ENCODE measurements at regions not wholly inside any gene's neighbourhood (a gene's known extent, or its start where the extent isn't known, plus 50 kb on each side); places are given as distances from the start of the nearest gene placed in this dataset.

DNA sequence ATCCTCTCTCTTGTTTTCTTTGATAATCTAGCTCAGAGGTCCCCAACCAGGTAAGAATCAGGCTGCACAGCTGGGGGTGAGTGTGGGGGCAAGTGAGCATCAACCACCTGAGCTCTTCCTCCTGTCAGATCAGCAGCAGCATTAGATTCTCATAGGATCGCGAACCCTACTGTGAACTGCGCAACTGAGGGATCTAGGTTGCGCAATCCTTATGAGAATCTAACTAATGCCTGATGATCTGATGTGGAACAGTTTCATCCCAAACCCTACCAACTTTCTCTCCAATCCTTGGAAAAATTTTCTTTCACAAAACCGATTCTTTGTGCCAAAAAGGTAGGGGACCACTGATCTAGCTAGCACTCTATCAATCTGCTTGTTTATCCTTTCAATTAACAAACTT lies 678.3 kb downstream of the CBLN2 start:
- DNase-seq, result no peak

DNA sequence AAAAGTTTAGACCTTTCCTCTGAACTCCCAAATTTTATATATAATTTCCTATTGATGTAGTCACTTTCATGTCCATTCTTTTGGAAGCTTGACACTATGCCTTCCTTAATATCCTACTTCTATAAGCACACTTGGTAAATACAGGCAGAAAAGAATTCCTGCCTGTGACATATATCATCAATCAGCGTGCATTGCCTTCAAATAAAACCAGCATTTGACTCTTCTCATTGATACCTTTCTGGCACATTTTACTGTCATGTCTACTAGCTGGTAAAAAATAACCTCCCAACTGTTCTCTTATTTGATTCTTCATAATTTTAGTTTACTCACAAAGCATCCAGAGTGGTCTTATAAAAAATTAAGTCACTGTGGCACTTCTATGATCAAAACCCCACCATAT lies 693.5 kb downstream of the CBLN2 start:
- DNase-seq, result no peak

DNA sequence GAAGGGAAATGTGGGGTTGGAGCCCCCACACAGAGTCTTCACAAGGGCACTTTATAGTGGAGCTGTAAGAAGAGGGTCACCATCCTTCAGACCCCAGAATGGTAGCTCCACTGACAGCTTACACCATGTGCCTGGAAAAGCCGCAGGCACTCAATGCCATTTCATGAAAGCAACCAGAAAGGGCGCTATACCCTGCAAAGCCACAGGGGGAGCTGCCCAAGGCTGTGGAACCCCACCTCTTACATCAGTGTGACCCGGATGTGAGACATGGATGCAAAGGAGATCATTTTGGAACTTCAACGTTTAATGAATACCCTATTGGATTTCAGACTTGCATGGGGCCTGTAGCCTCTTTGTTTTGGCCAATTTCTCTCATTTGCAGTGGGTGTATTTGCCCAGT lies 694.7 kb downstream of the CBLN2 start:
- no peak for DNase-seq

DNA sequence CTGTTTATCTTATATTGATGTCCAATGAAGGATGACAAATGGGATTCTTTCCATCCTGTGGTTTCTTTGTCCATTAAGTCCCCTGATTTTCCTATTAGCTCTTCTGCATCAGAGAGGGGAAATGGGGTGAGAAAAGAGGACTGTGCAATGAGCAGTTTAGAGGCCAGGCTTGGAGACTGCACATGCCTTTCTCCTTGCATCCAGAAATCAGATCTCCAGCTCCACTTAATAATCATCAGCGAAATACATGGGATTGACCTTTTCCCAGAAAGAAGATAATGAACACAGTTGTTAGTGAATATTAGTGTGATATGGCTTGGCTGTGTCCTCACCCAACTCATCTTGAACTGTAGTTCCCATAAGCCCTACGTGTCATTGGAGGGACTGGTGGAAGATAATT lies 697.4 kb downstream of the CBLN2 start:
- no peak for DNase-seq

DNA sequence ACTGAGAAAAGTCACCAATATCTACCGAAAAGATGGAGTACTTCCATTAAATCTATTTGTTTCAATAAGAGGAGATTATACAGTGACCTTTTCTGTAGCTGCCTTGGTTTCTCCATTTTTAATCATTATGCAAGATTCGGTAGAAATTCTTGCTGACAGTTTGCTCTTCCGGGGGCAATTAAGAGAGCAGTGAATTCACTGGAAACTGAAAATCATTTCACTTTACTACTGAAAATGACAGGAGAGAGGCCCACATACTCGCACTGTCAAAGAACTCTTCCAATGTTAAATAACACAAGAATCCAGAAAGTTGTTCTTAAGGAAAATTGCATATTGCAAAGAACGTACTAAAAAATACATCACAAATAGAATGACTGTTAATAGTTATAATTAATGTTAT lies 699.3 kb downstream of the CBLN2 start:
- no peak for DNase-seq

DNA sequence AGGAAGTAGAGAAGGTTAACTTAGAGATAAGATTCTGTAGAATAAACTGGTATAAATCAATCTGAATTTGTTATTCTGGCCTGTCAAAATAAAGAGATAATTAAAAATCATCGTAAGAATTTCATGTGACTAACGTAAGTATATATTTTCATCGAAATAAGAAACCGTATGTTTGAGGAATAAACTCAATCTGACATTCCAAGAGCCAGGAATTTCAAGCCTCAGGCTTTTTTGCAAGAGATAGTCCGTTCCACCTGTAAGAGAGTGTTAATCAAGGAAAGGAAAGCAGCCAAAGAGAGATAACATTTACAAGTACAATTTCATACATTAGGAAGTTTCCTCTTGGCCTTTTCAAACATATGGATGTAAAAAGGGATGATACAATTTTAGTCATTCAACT lies 701.5 kb downstream of the CBLN2 start:
- no peak for DNase-seq

DNA sequence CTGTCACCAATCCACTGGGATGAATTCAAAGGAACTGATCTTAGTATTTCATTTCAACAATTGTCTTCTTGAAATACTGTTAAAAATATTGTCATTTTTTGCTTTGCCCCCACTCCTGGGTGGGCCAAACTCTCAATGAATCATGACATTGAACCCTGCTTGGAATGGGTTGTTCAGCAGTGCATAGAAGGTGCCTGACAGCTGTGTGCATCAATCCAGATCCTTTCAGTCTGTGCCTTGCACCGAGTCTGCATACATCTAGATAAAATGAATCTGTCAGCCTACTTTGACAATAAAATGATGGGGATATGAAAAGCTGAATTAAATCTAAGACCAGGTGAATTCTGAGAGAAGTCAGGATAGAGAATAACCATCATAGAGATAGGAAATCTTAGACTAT lies 706.6 kb downstream of the CBLN2 start:
- no peak for DNase-seq

DNA sequence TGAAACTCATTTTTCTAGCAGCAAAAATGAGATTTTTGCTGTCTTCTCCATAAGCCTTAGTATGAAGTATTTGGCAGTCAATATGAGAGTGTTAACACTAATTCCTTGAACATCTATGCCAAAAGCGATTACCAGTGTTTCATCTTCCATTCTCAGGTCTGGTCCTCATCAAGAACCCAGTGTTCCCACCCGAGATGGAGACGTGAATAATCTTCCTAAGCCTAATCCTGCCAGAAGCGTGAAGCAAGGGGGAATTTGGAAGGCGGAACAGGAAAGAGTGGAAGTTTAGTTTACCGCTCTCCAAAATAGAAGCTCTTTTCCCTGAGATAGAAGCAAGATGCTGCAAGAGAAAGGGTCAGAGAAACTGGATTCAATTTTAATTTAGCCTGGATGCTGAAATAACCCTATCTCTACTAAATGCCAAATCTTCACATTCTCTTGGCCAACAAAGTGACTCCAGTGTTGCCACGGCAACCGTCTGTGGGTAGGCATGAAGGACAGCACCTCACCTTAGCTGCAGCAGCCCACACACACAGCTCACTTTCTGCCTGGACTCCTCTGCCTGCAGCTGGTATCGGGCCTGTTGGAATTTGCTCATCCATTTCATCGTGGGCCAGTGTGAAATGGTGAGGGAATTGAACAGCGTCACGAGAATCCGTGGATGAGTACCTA lies 711.1 kb downstream of the CBLN2 start:
- DNase-seq, result no peak

DNA sequence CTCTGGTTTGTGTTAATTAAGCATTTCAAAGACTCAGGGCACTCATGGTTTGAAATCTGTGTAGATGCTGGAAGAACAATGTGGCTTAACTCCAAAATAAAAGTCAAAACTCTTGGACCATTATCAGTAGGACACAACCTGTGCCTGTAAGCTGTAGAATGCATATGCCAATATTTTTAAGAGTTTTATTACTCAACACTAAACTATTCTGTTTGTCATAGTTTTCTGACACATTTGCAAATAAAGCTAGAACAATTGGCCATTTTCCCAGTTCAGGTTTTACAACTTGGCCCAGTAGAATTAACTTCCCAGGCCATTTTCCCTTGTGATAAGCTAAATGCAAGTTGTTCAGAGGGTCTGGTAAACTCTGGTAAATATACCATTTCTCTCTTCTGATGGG lies 713.1 kb downstream of the CBLN2 start:
- no peak for DNase-seq

DNA sequence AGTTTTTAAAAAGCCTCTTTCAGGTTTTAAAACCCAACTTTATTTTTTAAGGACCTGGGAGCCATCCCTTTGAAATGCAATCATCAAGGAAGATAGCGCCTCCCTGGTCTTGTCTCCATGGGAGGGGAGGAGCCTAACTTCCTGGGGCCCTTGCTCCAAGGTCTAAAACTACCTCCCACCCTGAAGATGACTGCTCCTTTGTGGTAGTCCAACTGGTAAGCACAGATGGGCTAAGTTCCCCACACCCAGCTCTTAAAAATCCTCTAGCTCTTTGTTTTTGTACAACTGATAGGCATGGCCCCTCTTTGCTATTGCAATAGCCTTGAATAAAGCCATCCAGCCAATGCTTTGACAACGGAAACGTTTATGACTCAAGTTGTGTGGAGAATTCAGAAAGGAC lies 716.8 kb downstream of the CBLN2 start:
- no peak for DNase-seq

DNA sequence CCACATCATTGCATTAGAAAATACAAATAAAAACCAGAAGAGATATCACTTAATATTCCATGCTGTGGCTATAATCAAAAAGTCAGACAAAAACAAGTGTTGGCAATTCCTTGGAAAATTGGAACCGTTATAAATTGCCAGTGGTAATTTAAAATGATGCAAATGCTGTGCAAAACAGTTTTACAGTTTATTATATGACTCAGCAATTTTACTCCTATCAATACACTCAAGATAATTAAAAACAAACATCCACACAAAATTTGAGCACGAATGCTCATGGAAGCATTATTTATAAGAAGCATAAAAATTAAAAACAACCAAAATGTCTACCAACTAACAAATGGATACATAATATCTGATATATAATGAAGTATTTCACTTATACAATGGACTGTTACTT lies 728.8 kb downstream of the CBLN2 start:
- DNase-seq, result no peak

DNA sequence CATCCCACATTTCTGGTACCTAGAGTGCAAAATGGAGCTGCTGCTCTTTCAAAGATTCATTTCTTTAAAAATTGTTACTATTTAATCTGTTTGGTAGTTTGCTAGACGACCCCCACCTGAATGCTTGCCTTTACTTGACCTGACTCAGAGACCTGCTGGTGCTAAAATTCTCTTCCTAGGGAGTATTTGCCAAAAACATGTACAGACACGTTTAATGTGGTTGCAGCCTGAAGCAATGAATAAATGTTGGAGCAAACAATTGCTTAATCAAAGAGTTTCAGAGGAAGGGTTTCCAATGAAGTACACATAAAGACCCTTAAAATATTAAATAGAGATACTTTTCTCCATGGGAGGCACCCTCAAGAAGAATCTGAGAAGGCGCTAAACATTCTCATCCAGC lies 734.4 kb downstream of the CBLN2 start:
- DNase-seq, result no peak

DNA sequence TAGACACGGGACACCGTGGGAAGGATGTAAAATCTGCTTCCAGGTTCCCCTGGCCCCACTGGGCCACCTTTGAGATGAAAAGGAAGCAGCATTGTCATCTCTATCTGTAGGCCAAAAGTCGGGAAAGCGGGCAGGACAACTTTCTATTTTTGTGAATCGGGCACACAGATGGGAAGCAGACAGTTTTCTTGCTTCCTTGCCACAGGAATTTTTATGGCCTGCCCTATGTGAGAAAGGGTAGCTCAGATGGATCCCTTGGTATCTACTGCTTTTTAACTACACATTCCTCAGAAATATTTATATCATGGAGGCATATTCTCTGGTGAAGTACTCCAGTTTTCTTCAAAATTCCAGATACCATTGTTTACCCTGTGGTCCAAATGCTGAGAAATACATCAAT lies 735.5 kb downstream of the CBLN2 start:
- DNase-seq, result no peak

DNA sequence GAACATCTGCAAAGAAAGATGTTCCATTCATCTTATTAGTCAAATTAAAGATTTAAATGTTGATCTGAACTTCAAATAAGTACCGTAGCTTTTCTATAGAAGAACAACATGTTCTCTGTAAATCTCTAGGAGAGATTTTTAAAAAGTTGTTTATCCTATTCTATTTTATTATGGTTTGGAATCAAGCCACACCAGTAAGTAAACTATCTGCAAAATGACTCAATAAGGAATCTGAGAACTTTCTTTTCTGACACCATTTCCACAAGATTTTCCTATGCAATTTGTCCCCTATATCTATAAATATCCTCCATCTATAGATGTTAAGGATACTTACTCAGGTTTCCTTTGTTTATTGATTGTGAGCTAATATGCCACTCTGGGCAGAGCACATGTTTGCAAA lies 736.6 kb downstream of the CBLN2 start:
- no peak for DNase-seq

DNA sequence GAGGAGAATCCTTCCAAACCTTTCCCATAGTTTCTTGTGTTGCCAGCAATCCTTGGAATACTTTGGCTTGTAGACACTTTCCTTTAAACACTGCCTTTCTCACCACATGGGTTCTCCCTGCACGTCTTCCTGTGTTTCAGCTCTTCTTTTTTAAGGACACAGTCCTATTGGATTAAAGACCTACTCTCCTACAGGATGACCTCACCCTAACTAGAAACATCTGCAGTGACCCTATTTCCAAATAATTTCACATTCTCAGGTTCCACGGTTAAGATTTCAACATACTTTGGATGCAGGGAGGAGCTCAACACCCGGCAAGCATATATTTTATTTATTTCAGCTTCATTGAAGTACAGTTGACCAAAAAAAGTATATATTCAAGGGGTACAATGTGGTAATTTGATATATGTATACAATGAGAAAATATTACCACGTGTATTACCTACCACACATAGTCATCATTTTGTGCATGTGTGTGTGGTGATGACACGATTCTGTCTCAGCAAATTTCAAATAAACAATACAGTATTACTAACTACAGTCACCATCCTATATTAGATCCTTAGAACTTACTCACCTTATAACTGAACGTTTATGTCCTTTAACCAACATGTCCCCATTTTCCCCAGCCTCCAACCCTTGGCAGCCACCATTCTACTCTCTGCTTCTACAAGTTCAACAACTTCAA lies 745.0 kb downstream of the CBLN2 start:
- no peak for DNase-seq

DNA sequence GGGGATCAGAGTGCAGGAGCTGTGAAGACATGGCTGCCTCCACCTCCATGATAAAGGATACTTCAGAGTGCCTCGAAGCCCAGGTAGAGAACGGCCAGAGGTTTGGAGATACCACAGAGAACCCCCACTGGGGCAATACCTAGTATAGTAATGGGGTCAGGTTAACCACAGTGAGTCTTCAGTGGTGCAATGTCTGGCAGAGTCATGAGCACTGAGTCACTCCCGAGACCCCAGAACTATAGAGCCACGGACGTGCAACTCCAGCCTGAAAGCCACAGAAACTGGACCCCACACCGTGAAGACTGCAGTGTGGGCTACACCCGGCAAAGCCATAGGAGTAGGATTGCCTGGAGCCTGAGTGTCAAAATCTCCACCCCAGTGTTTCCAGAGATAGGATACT lies 746.6 kb downstream of the CBLN2 start:
- no peak for DNase-seq

DNA sequence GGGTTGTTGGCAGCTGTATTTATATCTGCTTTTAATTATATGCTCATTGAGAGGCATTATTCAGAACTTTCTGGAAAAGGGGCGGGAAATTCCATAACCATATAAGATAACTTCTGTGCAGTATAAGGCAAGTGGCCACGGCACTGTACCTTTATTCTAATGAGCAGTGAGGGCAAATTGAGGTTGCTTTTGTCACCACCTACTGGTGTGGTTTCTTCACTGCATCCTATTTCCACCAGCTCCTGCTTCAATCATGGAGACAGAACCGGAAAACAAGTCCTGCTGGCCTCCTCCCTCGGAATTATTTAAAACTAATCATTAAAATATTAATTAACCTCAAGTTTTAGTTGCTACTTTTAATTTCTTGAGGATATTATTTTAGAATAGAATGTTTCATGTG lies 759.4 kb downstream of the CBLN2 start:
- no peak for DNase-seq

DNA sequence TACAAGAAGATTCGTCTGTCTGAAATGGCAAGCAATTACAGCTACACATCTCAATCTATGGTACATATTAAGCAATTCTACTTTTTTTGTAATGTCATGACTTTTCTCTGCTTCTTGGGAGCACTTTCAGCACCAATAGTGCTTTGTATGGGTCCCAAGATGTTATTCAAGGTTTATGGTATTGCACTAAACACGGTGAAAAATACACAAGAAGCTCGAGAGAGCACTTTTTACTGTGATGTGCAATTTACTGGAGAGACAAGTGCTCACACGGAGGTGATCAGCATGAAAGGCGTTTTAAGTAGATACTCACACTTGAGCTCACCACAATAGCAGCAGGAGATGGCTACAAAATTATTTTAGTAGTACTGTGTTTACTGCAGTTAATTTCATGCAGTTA lies 783.6 kb downstream of the CBLN2 start:
- no peak for DNase-seq

DNA sequence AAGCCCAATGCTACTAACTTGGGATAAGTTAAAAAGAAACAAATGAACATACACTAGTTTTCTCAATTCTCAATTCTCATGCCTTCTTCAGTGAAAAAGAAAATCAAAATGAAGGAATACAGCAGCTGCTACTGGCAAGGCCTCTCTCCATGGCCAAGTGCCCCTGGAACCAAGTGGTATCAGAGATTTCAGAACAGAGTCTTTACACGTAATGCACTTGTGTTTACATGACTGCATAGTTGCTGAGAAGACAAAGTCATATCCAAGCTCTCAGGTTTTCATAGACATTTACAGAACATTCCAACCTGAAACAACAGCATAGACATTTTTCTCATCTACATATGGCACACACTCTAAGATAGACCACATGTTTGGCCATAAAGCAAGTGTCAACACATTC lies 789.9 kb downstream of the CBLN2 start:
- no peak for DNase-seq

DNA sequence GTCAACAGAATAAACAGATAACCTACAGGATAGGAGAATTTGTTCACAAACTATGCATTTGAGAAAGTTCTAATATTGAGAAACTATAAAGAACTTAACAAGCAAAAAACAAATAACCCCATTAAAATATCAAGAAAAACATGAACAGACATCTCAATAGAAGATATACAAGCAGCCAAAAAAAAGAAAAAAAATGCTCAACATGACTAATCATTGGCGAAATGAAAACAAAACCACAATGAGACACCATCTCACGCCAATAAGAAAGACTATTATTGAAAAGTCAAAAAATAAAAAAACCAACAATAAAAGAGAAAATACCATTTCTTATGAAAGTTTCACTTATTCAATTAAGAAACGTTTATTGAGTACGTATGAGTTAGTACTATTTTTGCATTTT lies 800.5 kb downstream of the CBLN2 start:
- no peak for DNase-seq

DNA sequence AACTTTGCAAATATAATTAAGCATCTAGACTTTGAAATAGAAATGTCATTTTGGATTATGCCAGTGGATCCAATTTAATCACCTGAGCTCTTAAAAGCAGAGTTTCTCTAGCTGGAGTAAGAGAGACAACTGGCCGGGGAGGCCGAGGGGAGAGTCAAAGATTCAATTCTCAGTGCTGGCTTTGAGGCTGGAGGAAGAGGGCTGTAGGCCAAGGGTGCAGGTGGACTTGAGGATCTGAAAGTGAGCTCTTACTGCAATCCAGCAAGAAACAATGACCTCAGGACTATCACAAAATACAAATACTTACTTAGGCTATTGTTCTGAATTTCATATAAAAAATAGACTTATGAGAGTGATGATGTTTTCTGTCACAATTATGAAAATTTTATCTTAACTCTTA lies 814.5 kb downstream of the CBLN2 start:
- DNase-seq, result no peak

DNA sequence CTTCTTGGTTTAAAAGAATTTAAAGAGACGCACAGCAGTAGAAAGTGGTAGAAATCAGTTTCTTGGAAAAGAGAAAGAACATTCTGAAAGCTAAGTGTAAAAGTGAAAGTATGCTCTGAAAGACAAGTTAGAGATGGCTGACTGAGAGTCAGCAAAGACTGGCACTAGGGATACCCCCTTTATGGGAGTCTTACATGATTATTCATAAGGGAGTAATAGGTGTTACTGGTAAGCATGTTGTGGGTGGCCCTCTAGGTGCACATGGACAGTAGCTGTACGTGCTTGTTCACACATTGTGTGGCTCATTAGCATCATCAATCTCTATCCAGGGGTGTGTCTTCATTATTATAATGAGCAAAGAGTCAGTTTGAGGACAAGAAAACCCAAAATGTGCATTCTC lies 816.2 kb downstream of the CBLN2 start:
- DNase-seq, result no peak

DNA sequence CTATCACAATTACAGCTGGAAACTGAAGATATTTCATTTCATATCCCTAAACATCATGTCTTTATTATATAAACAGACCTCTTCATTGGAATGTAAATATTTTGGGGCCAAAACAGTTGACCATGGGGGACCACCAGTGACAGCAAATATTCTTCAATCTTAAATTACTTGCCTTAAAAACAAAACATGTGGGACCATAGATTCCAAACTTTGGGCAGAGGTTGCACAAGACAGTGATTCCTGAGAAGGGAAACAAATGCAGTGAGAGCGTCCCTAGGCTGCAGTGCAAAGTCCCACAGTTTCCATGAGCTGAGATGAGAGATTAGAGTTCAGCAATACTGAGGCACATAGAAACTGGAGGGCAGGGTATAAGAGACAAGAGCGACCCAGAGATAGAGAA lies 818.9 kb downstream of the CBLN2 start:
- DNase-seq, result no peak

DNA sequence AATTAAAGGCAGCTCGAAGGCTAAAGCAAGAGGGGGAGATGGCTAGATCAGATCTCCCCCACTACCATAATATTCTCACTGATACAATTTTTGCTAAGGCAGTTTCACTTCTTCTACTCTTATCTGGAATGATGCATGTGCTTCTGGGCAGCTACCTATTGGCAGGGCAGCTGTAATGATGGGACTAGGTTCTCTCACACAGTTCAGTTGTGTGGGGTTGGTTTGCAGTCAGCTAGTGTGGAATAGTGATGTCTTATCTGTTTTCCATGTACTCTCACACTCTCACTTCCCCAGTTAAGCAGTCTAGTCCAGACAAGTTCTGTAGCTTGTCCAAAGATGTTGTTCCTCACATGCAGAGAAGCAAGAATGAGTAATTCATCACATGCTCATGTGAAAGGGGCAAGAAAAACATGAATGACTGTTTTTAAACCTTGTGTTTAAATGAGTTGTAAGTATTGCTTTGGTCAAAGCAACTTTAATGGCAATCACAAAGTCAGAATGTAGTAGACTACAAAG lies 836.1 kb downstream of the CBLN2 start:
- no peak for DNase-seq

DNA sequence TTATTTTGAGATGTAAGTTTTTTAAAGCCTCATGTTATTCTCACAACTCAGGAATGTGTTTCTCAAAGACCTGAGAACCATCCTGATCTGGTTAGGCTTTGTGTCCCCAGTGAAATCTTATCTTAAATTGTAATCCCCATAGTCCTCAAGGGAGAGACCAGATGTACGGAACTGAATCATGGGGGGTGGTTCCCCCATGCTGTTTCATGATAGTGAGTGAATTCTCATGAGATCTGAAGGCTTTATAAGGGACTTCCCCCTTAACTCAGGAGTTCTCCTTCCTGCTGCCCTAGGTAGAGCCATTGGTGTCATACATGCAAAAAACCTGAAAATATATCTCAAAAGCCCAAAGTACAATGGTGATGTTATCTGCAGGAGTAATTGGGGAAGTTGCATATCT lies 836.7 kb downstream of the CBLN2 start:
- DNase-seq, result no peak
